ENCODE measurements at regions not wholly inside any gene's neighbourhood (a gene's known extent, or its start where the extent isn't known, plus 50 kb on each side); places are given as distances from the start of the nearest gene placed in this dataset.

DNA sequence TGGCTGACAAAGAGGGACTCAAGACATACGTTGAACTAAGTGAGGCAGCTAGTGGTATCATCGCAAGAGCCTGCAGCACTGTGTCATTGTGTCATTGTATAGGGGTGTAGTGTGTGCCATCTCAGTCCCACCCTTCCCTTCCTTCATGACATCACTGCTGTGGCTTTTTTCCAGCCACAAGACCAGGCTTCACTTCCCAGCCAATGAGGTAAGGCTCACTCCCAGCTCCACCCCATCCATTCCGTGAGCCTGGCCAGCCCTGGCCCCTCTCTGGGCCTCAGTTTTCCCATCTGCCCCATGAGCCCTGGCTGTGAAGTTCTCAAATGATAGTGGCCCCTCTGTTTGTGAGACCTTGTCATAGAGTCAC lies 134.3 kb upstream of the ZMIZ1 start:
- TF ChIP-seq, protein P1, sequence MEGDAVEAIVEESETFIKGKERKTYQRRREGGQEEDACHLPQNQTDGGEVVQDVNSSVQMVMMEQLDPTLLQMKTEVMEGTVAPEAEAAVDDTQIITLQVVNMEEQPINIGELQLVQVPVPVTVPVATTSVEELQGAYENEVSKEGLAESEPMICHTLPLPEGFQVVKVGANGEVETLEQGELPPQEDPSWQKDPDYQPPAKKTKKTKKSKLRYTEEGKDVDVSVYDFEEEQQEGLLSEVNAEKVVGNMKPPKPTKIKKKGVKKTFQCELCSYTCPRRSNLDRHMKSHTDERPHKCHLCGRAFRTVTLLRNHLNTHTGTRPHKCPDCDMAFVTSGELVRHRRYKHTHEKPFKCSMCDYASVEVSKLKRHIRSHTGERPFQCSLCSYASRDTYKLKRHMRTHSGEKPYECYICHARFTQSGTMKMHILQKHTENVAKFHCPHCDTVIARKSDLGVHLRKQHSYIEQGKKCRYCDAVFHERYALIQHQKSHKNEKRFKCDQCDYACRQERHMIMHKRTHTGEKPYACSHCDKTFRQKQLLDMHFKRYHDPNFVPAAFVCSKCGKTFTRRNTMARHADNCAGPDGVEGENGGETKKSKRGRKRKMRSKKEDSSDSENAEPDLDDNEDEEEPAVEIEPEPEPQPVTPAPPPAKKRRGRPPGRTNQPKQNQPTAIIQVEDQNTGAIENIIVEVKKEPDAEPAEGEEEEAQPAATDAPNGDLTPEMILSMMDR (IDR thresholded peaks at IDR 0.05): no peak
- no peak for TF ChIP-seq POLR2A (IDR thresholded peaks at IDR 0.05)

All from right lobe of liver (tissue), 4 donors.